SK-N-SH (cell line): ENCODE measurements at regions not wholly inside any gene's neighbourhood (a gene's known extent, or its start where the extent isn't known, plus 50 kb on each side); places are given as distances from the start of the nearest gene placed in this dataset.

Experiments used
- CTCF ChIP-seq: fragments of 200-600 bp; sonication (generic); IDR thresholded peaks from 2 replicates; pipeline ENCODE4 v1.6.1; 2017; ENCODE audit warnings: antibody characterized with exemption, mild to moderate bottlenecking, moderate library complexity
- EZH2phosphoT487 ChIP-seq: fragments of 200-600 bp; sonication (generic); IDR thresholded peaks from 2 replicates; pipeline ENCODE4 v1.6.1; 2017; ENCODE audit warnings: low read depth, mixed run types, mild to moderate bottlenecking, antibody characterized with exemption, moderate library complexity, borderline replicate concordance
- NFIC ChIP-seq: IDR thresholded peaks from 2 replicates; pipeline ENCODE4 v1.4.0; 2012; ENCODE audit warnings: borderline replicate concordance
- RCOR1 ChIP-seq: fragments of 150-350 bp; IDR thresholded peaks from 2 replicates; pipeline ENCODE4 v1.6.1; 2017; ENCODE audit warnings: antibody characterized with exemption, low read length
- TCF12 ChIP-seq: IDR thresholded peaks from 2 replicates; pipeline ENCODE4 v1.4.0; 2012
- TF ChIP-seq, protein P1 (sequence below): IDR thresholded peaks from 2 replicates; pipeline ENCODE4; 2012
- TF ChIP-seq, protein P2 (sequence below): IDR thresholded peaks from 2 replicates; pipeline ENCODE4 v1.4.0; 2012; ENCODE audit warnings: low read depth, borderline replicate concordance

DNA sequence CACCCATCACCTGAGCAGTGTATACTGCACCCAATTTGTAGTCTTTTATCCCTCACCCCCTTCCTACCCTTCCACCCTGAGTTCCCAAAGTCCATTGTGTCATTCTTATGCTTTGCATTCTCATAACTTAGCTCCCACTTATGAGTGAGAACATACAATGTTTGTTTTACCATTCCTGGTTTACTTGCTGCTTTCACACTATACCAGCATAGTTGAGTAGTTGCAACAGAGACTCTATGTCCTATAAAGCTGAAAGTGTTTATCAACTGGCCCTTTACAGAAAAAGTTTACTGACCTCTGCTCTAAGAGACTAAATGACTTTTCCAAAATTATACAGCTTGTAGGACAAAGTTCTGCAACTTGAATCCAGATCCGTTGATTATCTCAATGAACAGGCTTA is 61.1 kb upstream of the BLTP1 start:
- TF ChIP-seq TCF12 (no peak), CTCF (no peak), RCOR1 (no peak), EZH2phosphoT487 (no peak), NFIC (no peak)
- TF ChIP-seq, protein P1, sequence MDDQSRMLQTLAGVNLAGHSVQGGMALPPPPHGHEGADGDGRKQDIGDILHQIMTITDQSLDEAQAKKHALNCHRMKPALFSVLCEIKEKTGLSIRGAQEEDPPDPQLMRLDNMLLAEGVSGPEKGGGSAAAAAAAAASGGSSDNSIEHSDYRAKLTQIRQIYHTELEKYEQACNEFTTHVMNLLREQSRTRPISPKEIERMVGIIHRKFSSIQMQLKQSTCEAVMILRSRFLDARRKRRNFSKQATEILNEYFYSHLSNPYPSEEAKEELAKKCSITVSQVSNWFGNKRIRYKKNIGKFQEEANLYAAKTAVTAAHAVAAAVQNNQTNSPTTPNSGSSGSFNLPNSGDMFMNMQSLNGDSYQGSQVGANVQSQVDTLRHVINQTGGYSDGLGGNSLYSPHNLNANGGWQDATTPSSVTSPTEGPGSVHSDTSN: no peak
- TF ChIP-seq, protein P2, sequence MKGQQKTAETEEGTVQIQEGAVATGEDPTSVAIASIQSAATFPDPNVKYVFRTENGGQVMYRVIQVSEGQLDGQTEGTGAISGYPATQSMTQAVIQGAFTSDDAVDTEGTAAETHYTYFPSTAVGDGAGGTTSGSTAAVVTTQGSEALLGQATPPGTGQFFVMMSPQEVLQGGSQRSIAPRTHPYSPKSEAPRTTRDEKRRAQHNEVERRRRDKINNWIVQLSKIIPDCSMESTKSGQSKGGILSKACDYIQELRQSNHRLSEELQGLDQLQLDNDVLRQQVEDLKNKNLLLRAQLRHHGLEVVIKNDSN: no peak
